Fibroblast of skin of left quadriceps (primary cell): ENCODE measurements at regions not wholly inside any gene's neighbourhood (a gene's known extent, or its start where the extent isn't known, plus 50 kb on each side); places are given as distances from the start of the nearest gene placed in this dataset.
"Not testable (repeated sequence)": the region's sequence is repeated elsewhere in the genome, so short reads cannot be mapped to it uniquely, and the experiment has no call there.

Source experiments
- DNase-seq, 2 experiments: peaks; one replicate each; pipeline ENCODE4 v3.0.0-alpha.2; 2013; ENCODE audit warnings: low read depth in 2 of 2

- no peak for DNase-seq
Observed at GRCh38 chr6:1004885-1005630, 306.8 kb upstream of the FOXQ1 start.

GRCh38 chr6:1003394-1004160 lies 308.3 kb upstream of the FOXQ1 start:
- no peak for DNase-seq

- no peak for DNase-seq
Observed at GRCh38 chr6:1002989-1003388, 308.9 kb upstream of the FOXQ1 start.

- DNase-seq = no peak
Observed at GRCh38 chr6:1001655-1002349, 308.9 kb upstream of the EXOC2 start.

GRCh38 chr6:999552-999951 lies 306.6 kb upstream of the EXOC2 start:
- DNase-seq = no peak

GRCh38 chr6:998551-998950 lies 305.6 kb upstream of the EXOC2 start:
- no peak for DNase-seq

GRCh38 chr6:996271-996852 lies 303.4 kb upstream of the EXOC2 start:
- DNase-seq = no peak

- no peak for DNase-seq
Observed at GRCh38 chr6:991192-991591, 298.3 kb upstream of the EXOC2 start.

- no peak for DNase-seq
Observed at GRCh38 chr6:984031-984430, 291.1 kb upstream of the EXOC2 start.

GRCh38 chr6:978937-979685 lies 286.2 kb upstream of the EXOC2 start:
- no peak for DNase-seq

- not testable (repeated sequence) for DNase-seq
Observed at GRCh38 chr6:977226-977625, 284.3 kb upstream of the EXOC2 start.

GRCh38 chr6:971981-972640 lies 279.2 kb upstream of the EXOC2 start:
- peak; percentile 70 to 73 for DNase-seq

GRCh38 chr6:968791-969190 lies 275.9 kb upstream of the EXOC2 start:
- no peak for DNase-seq

GRCh38 chr6:967701-968100 lies 274.8 kb upstream of the EXOC2 start:
- no peak for DNase-seq

GRCh38 chr6:965343-965742 lies 272.4 kb upstream of the EXOC2 start:
- DNase-seq = no peak

- DNase-seq = no peak
Observed at GRCh38 chr6:963456-963855, 270.5 kb upstream of the EXOC2 start.

GRCh38 chr6:961407-961960 lies 268.5 kb upstream of the EXOC2 start:
- no peak for DNase-seq

GRCh38 chr6:960356-960755 lies 267.4 kb upstream of the EXOC2 start:
- no peak for DNase-seq

- peak; percentile 94 for DNase-seq
Observed at GRCh38 chr6:958488-958887, 265.5 kb upstream of the EXOC2 start.

GRCh38 chr6:951399-952181 lies 258.7 kb upstream of the EXOC2 start:
- no peak for DNase-seq
